ENCODE measurements at regions not wholly inside any gene's neighbourhood (a gene's known extent, or its start where the extent isn't known, plus 50 kb on each side); places are given as distances from the start of the nearest gene placed in this dataset.

DNA sequence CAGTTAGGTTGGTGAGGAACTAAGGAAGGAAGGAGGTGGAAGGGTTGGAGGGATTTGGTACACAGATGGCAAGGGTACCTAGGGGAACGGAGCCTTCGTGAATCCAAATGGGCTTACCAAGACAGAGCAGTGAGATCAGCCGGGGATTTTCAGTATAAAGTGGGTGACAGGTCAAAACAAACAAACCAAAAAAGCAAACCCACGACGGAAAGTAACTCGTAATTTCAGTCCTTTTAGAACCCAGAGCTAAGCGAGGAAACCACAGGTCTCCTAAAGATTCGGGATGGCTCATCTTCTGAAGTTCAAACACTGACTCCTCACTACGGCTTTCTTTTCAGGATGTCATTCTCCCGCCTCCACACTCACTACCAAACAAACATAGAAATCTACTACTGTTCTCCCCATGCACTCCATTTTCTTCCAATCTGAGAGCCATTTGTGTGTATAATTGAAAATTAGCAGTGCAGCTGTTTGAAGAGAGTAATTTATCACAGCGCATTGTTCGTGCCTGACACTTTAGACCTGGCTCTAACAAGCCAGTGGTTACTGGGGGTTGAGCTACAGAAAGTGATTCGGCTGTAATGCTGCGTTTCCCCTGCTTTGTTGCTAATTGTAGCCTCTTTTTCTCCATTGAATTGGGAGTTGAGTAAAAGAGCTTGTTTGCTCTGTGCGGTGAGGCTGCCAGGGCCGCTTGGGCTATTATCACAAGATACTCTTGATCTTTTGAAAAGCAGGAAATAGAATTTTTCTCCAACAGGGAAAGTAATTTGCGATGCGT, 64.7 kb upstream of the CCDC39 start:
- Histone ChIP-seq H3K4me3 (ENCODE audit: low read length) (no peak overlapping the region), H3K9me2 (replicated peaks; ENCODE audit: insufficient read depth, low read length) (no peaks in the 10 kb centered on the region), H3K4me2 (ENCODE audit: low read depth, low read length) (no peak overlapping the region), H3K4me1 (ENCODE audit: low read length) (no peaks in the 10 kb centered on the region), H4K20me1 (ENCODE audit: insufficient read depth, low read length) (no peaks in the 10 kb centered on the region), H3K9me3 (replicated peaks; ENCODE audit: insufficient read depth, low read length) (no peaks in the 10 kb centered on the region), H3K79me2 (ENCODE audit: low read length) (no peaks in the 10 kb centered on the region), H3K27ac (ENCODE audit: low read length) (no peak overlapping the region), H3K27me3 (replicated peaks; ENCODE audit: insufficient read depth, low read length) (no peaks in the 10 kb centered on the region), H3K9ac (ENCODE audit: low read length) (no peak overlapping the region), H3K36me3 (replicated peaks; ENCODE audit: insufficient read depth, low read length) (no peaks in the 10 kb centered on the region), H3F3A (ENCODE audit: insufficient read depth, low read length) (no peaks in the 10 kb centered on the region), H2AFZ (ENCODE audit: low read length) (no peak overlapping the region)
- no peak for DNase-seq
- TF ChIP-seq EZH2 (optimal IDR thresholded peaks at IDR 0.05; ENCODE audit: low read depth, low read length) = no peak
- no peak for TF ChIP-seq EZH2phosphoT487 (IDR thresholded peaks at IDR 0.05; ENCODE audit: low read length)
- TF ChIP-seq, protein P1, sequence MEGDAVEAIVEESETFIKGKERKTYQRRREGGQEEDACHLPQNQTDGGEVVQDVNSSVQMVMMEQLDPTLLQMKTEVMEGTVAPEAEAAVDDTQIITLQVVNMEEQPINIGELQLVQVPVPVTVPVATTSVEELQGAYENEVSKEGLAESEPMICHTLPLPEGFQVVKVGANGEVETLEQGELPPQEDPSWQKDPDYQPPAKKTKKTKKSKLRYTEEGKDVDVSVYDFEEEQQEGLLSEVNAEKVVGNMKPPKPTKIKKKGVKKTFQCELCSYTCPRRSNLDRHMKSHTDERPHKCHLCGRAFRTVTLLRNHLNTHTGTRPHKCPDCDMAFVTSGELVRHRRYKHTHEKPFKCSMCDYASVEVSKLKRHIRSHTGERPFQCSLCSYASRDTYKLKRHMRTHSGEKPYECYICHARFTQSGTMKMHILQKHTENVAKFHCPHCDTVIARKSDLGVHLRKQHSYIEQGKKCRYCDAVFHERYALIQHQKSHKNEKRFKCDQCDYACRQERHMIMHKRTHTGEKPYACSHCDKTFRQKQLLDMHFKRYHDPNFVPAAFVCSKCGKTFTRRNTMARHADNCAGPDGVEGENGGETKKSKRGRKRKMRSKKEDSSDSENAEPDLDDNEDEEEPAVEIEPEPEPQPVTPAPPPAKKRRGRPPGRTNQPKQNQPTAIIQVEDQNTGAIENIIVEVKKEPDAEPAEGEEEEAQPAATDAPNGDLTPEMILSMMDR (IDR thresholded peaks at IDR 0.05; ENCODE audit: low read length) = no peak

DNA sequence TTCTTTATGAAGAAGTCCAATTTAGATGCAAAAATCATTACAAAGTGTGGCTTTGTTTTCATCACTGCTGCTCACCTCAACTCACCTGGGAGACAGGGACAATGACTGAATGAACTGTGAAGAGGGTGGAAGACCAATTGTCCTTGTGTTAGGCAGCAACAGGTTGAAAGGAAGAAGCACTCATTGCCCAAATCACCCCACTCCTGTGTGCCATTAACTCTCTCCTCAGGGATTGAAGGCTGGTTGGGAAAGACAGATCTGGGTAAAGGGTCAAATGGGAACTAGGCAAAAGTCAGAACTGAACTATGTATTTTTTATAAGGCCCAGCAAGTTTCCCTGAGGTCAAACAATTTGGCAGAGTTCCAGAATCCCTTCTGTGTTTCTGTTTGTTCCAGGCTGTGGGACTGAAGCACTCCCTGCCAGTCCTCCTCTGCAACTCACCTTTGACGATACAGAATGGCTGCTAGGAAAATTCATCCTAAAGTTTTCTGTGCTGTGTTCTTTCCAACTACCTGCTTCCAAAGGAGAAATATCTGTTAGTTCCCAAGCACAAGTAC, 68.6 kb upstream of the CCDC39 start:
- H3K27me3 ChIP-seq (replicated peaks; ENCODE audit: insufficient read depth, low read length) = no peaks in the 10 kb centered on the region
- H3K9me3 ChIP-seq (replicated peaks; ENCODE audit: insufficient read depth, low read length) = no peaks in the 10 kb centered on the region
- TF ChIP-seq, protein P1 (IDR thresholded peaks at IDR 0.05; ENCODE audit: low read length) = no peak
- TF ChIP-seq EZH2phosphoT487 (IDR thresholded peaks at IDR 0.05; ENCODE audit: low read length) (no peak), EZH2 (optimal IDR thresholded peaks at IDR 0.05; ENCODE audit: low read depth, low read length) (no peak)
- H2AFZ ChIP-seq (ENCODE audit: low read length) = no peak overlapping the region
- no peak overlapping the region for H3K9ac ChIP-seq (ENCODE audit: low read length)
- no peak overlapping the region for H3K4me3 ChIP-seq (ENCODE audit: low read length)
- no peaks in the 10 kb centered on the region for H3K9me2 ChIP-seq (replicated peaks; ENCODE audit: insufficient read depth, low read length)
- no peaks in the 10 kb centered on the region for H3K79me2 ChIP-seq (ENCODE audit: low read length)
- no peaks in the 10 kb centered on the region for H3K36me3 ChIP-seq (replicated peaks; ENCODE audit: insufficient read depth, low read length)
- no peak for DNase-seq
- H3K4me1 ChIP-seq (ENCODE audit: low read length) = no peaks in the 10 kb centered on the region
- H3K27ac ChIP-seq (ENCODE audit: low read length) = no peak overlapping the region
- no peak overlapping the region for H3K4me2 ChIP-seq (ENCODE audit: low read depth, low read length)
- H3F3A ChIP-seq (ENCODE audit: insufficient read depth, low read length) = no peaks in the 10 kb centered on the region
- H4K20me1 ChIP-seq (ENCODE audit: insufficient read depth, low read length) = no peaks in the 10 kb centered on the region

DNA sequence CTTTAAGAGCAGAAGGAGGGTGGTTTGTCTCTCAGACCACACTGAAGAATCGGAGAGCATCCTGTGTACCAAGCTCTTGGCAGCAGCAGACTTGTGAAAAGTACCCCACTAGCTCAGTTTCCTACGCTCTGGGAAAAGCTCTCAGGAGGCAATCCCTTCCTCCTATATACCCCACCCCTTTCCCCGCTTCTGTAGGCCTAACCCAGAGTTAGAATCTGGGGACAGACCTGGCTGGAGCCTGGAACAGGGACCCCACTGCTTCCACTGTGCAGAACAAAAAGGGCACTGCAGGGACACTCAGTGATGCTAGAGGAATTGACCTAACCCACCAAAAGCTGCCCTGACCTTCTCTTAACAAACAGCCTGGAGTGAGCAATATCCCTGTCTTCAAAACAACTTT, 70.0 kb upstream of the CCDC39 start:
- Histone ChIP-seq H3K27ac (ENCODE audit: low read length) (no peak overlapping the region), H3K9ac (ENCODE audit: low read length) (no peak overlapping the region), H3F3A (ENCODE audit: insufficient read depth, low read length) (no peaks in the 10 kb centered on the region), H3K4me1 (ENCODE audit: low read length) (no peaks in the 10 kb centered on the region), H3K4me2 (ENCODE audit: low read depth, low read length) (no peak overlapping the region), H2AFZ (ENCODE audit: low read length) (no peak overlapping the region), H3K79me2 (ENCODE audit: low read length) (no peaks in the 10 kb centered on the region), H3K9me3 (replicated peaks; ENCODE audit: insufficient read depth, low read length) (no peaks in the 10 kb centered on the region), H4K20me1 (ENCODE audit: insufficient read depth, low read length) (no peaks in the 10 kb centered on the region), H3K4me3 (ENCODE audit: low read length) (no peak overlapping the region), H3K27me3 (replicated peaks; ENCODE audit: insufficient read depth, low read length) (no peaks in the 10 kb centered on the region), H3K9me2 (replicated peaks; ENCODE audit: insufficient read depth, low read length) (no peaks in the 10 kb centered on the region), H3K36me3 (replicated peaks; ENCODE audit: insufficient read depth, low read length) (no peaks in the 10 kb centered on the region)
- no peak for DNase-seq
- TF ChIP-seq EZH2phosphoT487 (IDR thresholded peaks at IDR 0.05; ENCODE audit: low read length) (no peak), EZH2 (optimal IDR thresholded peaks at IDR 0.05; ENCODE audit: low read depth, low read length) (no peak)

DNA sequence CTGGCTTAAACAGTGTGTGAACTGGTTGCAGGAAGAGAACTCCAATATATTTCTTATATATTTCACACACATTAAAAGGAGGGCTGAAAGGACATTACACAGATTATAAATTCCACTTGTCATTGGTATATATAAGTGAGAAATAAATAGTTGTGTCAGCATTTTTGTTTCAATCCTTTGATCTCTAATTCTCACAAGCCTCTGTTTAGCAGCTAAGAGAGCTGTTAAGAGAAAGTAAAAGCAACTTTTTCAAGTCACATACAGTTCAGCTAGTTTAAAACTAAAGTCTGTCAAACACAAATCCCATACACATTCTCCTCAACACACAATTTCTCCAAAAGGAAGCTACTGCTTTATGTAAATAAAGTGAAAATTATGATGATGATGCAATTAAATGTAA, 70.5 kb upstream of the CCDC39 start:
- Histone ChIP-seq H3K27me3 (replicated peaks; ENCODE audit: insufficient read depth, low read length) (no peaks in the 10 kb centered on the region), H3K4me3 (ENCODE audit: low read length) (no peak overlapping the region), H3K36me3 (replicated peaks; ENCODE audit: insufficient read depth, low read length) (no peaks in the 10 kb centered on the region), H3K9me3 (replicated peaks; ENCODE audit: insufficient read depth, low read length) (no peaks in the 10 kb centered on the region), H3K79me2 (ENCODE audit: low read length) (no peaks in the 10 kb centered on the region), H4K20me1 (ENCODE audit: insufficient read depth, low read length) (no peaks in the 10 kb centered on the region), H3K9me2 (replicated peaks; ENCODE audit: insufficient read depth, low read length) (no peaks in the 10 kb centered on the region), H3K4me1 (ENCODE audit: low read length) (no peaks in the 10 kb centered on the region), H3K4me2 (ENCODE audit: low read depth, low read length) (peak overlapping the region; percentile 17; the same call in 1 of the 2 replicates), H3K9ac (ENCODE audit: low read length) (no peak overlapping the region), H3F3A (ENCODE audit: insufficient read depth, low read length) (no peaks in the 10 kb centered on the region), H2AFZ (ENCODE audit: low read length) (peak overlapping the region; percentile 17; the same call in 1 of the 2 replicates), H3K27ac (ENCODE audit: low read length) (no peak overlapping the region)
- no peak for TF ChIP-seq EZH2phosphoT487 (IDR thresholded peaks at IDR 0.05; ENCODE audit: low read length)
- no peak for TF ChIP-seq EZH2 (optimal IDR thresholded peaks at IDR 0.05; ENCODE audit: low read depth, low read length)
- TF ChIP-seq, protein P1 (IDR thresholded peaks at IDR 0.05; ENCODE audit: low read length) = no peak
- DNase-seq = peak; percentile 76
